IPS-NIHi7 (cell line): ENCODE measurements at regions not wholly inside any gene's neighbourhood (a gene's known extent, or its start where the extent isn't known, plus 50 kb on each side); places are given as distances from the start of the nearest gene placed in this dataset.
"Not testable (repeated sequence)": the region's sequence is repeated elsewhere in the genome, so short reads cannot be mapped to it uniquely, and the experiment has no call there.

Experiments used
- DNase-seq: peaks from one replicate; pipeline ENCODE4 v3.0.0; 2012; ENCODE audit warnings: mixed read lengths; ENCODE audit errors: extremely low spot score

- no peak for DNase-seq
These were observed 523.2 kb upstream of the CCDC196 start for GRCh38 chr14:65962952-65963351.

DNA sequence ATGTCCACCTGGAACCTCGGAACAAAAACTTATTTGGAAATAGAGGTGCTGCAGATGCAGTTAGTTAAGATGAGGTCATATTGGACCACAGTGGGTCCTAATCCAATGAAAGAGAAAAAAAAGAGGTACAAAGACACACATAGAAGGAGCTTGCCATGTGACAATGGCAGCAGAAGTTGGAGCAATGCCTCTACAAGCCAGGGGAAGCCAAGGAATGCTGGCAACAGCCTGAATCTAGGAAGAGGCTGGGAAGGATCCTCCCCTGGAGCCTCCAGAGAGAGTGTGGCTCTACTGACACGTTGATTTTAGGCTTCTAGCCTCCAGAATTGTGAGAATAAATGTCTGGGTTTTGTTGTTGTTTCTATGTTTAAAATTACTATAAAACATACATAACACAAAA lies 521.8 kb upstream of the CCDC196 start:
- DNase-seq: no peak

GRCh38 chr14:65966188-65966587 lies 520.0 kb upstream of the CCDC196 start:
- peak; percentile 44 for DNase-seq

- no peak for DNase-seq
These were observed 513.8 kb upstream of the CCDC196 start for GRCh38 chr14:65972346-65972870.

GRCh38 chr14:65972891-65973290 lies 513.3 kb upstream of the CCDC196 start:
- DNase-seq: no peak

DNA sequence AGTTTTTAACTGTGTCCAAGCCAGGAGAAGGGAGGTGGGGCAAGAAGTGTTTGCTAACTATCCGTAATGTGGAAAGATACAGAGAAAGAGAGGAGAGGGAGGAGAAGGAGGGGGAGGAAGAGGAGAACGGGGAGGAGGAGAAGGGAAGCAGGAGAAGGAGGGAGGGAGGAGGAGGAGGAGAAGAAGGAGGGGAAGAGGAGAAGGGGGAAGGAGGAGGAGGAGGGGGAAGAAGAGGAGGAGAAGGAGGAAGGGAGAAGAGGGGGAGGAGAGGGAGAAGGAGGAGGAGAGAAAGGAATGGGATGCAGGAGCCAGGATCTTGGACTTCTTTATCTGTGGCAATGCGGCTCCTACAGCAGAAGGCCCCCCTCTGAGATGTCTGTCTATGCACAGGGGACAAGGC lies 510.3 kb upstream of the CCDC196 start:
- no peak for DNase-seq

DNA sequence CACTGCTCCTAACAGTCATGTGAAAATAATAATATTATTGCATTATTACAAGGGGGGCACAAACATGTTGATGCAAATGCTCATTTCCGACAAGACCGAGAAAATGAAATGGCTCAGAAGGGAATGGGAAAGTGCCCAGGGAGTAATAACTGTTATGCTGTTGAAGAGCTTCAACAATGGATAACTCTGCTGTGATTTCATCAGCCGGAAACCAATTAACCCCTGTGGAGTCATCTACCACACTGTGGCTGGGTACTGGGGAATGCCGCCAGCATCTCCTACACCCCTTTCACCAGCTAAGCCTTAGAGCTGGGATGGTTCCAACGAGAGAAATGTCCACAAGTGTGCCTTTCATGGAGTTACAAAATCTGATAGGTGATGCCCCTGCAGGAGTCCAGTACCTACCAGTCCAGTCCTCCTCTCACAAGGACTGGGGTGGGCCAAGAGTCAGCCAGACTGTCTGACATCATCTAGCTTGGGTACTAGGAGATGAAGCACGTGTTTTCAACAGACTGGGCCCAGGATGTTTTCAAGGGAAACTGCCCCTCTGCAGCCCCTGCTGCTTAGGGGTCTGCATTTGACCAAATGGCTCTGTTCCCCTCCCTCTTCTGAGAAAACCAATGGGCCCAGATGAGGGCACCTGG lies 509.3 kb upstream of the CCDC196 start:
- DNase-seq: no peak

DNA sequence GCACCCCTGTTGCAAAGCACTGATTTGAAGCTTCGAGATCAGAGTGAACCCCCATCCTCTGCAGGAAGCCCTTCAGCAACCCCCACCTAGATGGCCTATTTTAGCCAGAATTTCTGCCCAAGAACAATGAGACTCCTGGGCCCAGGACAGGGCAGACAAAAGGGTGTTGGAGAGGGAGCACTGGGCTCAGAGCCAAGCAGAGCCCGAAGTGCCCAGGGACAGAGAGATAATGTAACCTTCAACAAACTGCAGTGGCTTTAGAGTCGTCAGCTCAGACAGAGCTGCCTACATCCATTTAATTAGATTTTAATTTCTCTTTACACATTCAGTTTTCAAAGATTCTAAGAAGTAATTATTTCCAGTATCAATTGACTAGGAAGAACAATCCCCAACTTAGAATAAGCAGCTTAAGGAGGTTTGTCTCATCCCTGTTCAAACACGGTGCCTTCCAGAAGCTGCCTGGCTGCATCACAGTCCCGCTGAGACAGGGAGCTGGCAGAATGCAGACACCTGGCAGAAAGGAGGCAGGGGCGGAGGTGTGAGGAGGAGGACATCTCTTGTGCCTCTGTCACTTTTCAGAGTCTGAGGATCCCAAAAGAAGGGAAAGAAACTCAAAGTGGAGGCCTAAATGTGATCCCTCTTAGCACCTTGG lies 504.9 kb upstream of the CCDC196 start:
- no peak for DNase-seq

- DNase-seq: no peak
These were observed 500.1 kb upstream of the CCDC196 start for GRCh38 chr14:65986041-65986440.

- no peak for DNase-seq
These were observed 496.2 kb upstream of the CCDC196 start for GRCh38 chr14:65989981-65990380.

DNA sequence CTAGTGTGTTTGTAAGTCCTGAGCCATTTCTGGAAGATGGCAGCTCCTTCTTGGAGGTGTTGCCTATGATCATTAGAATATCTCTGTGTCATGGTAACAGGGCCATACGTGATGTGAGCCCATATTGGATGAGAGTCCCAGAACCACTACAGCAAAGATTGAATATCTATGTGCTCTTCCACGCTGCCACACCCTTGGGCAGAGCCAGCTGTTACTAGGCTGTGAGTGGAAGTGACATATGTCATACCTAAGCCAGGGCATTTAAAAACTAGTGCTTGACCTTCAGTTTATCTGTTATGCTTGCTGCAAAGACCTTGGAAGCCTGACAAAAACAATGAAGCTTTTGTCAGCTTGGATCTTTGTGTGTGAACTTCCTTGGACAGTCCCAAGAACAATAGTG lies 495.1 kb upstream of the CCDC196 start:
- no peak for DNase-seq

DNA sequence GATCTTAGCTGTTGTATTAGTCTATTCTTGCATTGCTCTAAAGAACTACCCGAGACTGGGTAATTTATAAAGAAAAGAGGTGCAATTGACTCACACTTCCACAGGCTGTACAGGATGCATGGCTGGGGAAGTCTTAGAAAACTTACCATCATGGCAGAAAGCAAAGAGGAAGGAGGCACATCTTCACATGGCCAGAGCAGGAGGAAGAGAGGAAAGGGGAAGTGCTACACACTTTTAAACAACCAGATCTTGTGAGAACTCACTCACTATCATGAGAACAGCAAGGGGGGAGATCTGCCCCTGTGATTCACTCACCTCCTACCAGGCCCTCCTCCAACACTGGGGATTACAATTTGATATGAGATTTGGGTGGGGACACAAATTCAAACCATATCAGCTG lies 494.2 kb upstream of the CCDC196 start:
- not testable (repeated sequence) for DNase-seq

- no peak for DNase-seq
These were observed 493.1 kb upstream of the CCDC196 start for GRCh38 chr14:65993103-65993502.

- no peak for DNase-seq
These were observed 492.2 kb upstream of the CCDC196 start for GRCh38 chr14:65993996-65994395.

- no peak for DNase-seq
These were observed 488.8 kb upstream of the CCDC196 start for GRCh38 chr14:65997347-65997746.

DNA sequence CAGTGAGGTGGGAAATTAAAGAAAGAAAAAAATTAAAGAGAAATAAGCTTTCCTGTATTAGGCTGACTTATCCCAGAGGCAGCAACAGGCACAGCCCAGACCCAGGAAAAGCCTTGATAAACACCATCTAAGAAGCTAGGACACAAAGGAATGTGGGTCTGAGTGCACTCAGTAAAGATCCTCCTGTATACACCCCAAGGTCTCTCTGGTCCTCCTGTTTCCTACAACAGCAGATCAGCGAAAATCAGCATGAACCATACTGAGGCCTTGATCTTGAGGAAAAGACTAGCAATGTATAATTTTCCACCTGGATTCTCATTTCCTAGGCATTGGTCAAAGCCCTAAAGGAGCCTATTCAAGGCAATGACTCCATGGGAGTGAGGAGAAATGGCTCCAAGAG lies 486.3 kb upstream of the CCDC196 start:
- DNase-seq: no peak

DNA sequence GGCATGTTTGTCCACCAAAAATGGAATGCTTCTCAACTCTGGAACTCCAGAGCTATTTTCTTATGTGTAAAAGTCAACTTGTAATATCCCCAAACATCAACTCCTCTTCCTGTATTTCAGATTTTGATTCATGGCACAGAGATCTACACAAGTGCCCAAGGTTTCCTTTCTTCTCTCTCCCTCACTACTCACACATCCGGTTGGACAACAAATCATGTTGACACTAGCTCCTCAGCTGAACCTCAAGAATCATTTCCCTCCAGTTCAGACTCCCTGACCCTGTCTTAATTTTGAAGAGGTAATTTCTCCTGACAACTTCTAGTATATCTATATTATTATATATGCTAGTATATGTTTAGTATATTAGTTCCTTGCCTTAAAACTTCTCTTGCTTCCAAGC lies 485.4 kb upstream of the CCDC196 start:
- no peak for DNase-seq

GRCh38 chr14:66001356-66001755 lies 484.8 kb upstream of the CCDC196 start:
- no peak for DNase-seq

- DNase-seq: no peak
These were observed 483.0 kb upstream of the CCDC196 start for GRCh38 chr14:66003082-66003730.

- DNase-seq: no peak
These were observed 480.2 kb upstream of the CCDC196 start for GRCh38 chr14:66005900-66006434.

DNA sequence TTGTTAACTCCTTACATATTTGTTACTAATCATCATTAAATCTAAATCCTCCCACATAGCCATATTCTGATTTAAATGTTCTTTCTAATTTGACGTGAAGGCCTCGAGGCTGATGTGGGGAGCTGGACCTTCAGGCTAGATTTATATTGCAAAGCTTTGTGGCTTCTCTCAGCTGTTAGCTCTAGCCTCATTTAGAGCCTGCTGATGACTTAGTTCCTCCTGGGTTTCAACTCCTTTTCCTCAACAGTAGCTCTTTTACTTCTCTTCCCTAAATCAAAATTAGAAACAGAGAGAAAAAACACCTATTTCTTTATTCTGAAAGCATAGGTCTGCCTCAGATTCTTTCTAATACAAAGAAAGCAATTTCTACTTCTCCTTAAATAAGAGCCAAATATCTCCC lies 477.5 kb upstream of the CCDC196 start:
- no peak for DNase-seq

DNA sequence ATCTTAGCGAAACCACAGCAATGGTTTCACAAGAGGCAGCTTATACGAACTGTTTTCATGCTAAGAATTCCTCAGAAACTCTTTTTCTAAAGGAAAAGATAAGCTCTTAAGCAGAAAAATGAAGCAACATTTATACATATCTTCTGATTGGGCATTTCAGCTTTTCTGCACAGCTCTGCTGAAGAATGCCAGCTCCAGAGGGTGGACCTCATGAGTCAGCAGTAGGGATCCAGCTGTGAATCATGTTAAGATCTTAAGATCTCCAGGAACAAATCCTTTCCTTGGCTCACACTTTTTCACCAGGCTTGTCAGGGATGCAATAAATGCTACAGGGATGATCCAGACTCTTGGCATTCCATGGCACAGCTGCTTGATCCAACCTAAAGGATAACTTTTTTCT lies 477.1 kb upstream of the CCDC196 start:
- DNase-seq: peak; percentile 52

DNA sequence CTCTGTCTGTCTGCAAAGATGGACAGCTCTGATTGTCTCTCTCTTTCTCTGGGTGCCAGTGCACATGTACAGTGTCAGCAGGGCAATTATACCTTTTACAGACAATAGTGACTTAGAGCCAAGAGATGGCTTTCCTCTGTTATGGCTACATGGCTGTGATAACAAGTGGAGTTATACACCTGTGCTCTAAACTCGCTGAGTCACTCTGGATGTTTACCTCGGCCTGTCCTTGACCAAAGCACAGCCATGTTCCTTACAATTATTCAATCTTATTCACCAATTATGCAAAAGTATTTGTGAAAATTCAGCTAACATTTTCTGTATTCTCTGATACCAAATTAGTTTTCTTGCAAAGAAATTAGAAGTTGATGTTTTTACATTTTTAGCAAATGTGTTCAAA lies 475.5 kb upstream of the CCDC196 start:
- DNase-seq: no peak
